Activated CD8-positive, alpha-beta T cell treated with anti-CD3 and anti-CD28 coated beads for 36 hours (primary cell): ENCODE measurements at regions not wholly inside any gene's neighbourhood (a gene's known extent, or its start where the extent isn't known, plus 50 kb on each side); places are given as distances from the start of the nearest gene placed in this dataset.

ENCODE experiments used
- ATAC-seq: fragments of 200-7000 bp; cut with Tn5 transposase; one replicate; pipeline ENCODE4 v1.10.0; 2021; ENCODE audit warnings: mild to moderate bottlenecking, moderate library complexity
- CTCF ChIA-PET: fragments of 350-600 bp; sonication (Branson Sonifier 250); formaldehyde crosslinking; loops from one replicate; lab custom pipeline; 2021; ENCODE audit warnings: antibody characterized with exemption; lab: Charles Lee
- POLR2A ChIA-PET: fragments of 350-600 bp; sonication (Branson Sonifier 250); formaldehyde crosslinking; loops from one replicate; lab custom pipeline; 2021; ENCODE audit warnings: antibody characterized with exemption; lab: Charles Lee
- DNase-seq: peaks from one replicate; pipeline ENCODE4 v3.0.0-alpha.2; 2020
- H3K27ac Mint-ChIP-seq: one replicate; pipeline ENCODE4 v1.8.0; 2021; ENCODE audit warnings: mild to moderate bottlenecking, mixed read lengths
- H3K27me3 Mint-ChIP-seq: one replicate; pipeline ENCODE4 v1.8.0; 2021; ENCODE audit warnings: mixed read lengths
- H3K36me3 Mint-ChIP-seq: one replicate; pipeline ENCODE4 v1.8.0; 2021; ENCODE audit warnings: low read depth, mixed read lengths
- H3K4me1 Mint-ChIP-seq: one replicate; pipeline ENCODE4 v1.8.0; 2021; ENCODE audit warnings: low read depth, mixed read lengths
- H3K4me3 Mint-ChIP-seq: one replicate; pipeline ENCODE4 v1.8.0; 2021; ENCODE audit warnings: mild to moderate bottlenecking, moderate library complexity, mixed read lengths
- H3K9me3 Mint-ChIP-seq: one replicate; pipeline ENCODE4 v1.8.0; 2021; ENCODE audit warnings: mixed read lengths
- CTCF ChIP-seq: fragments of 200-600 bp; IDR thresholded peaks from one replicate; pipeline ENCODE4 v1.8.0; 2022; ENCODE audit warnings: antibody characterized with exemption, mild to moderate bottlenecking
- intact Hi-C: fragments of 100-400 bp; cut with micrococcal nuclease; formaldehyde crosslinking; loops from one replicate; pipeline ENCODE4 v1.10.0; 2022

GRCh38 chr5:126268697-126269315 is 154.4 kb upstream of the GRAMD2B start:
- CTCF ChIA-PET = no interaction called here
- POLR2A ChIA-PET = interaction anchor here (0.5 kb wide), 1 partner anchor 1606 kb away, joined by 3 read pairs; no protein-coding TSS in a partner anchor
- peaks cover 6% of the 10 kb centered on the region for H3K27me3 Mint-ChIP-seq
- no peak for TF ChIP-seq CTCF
- no peaks in the 10 kb centered on the region for H3K36me3 Mint-ChIP-seq
- no peak for DNase-seq
- H3K27ac Mint-ChIP-seq = no peak overlapping the region
- H3K4me3 Mint-ChIP-seq = no peak overlapping the region
- no peaks in the 10 kb centered on the region for H3K4me1 Mint-ChIP-seq
- intact Hi-C loops = no loop called here
- no peaks in the 10 kb centered on the region for H3K9me3 Mint-ChIP-seq
- ATAC-seq = no peak

GRCh38 chr5:126269511-126269910 is 153.7 kb upstream of the GRAMD2B start:
- Mint-ChIP-seq H3K4me3 (no peak overlapping the region), H3K27me3 (peaks cover 6% of the 10 kb centered on the region), H3K9me3 (no peaks in the 10 kb centered on the region), H3K27ac (no peak overlapping the region), H3K4me1 (no peaks in the 10 kb centered on the region), H3K36me3 (no peaks in the 10 kb centered on the region)
- DNase-seq (no peak), ATAC-seq (no peak)
- TF ChIP-seq CTCF = no peak
- CTCF ChIA-PET = no interaction called here
- intact Hi-C loops = no loop called here
- POLR2A ChIA-PET = no interaction called here

GRCh38 chr5:126271141-126271540 is 152.1 kb upstream of the GRAMD2B start:
- ChIA-PET CTCF (no interaction called here), POLR2A (no interaction called here)
- DNase-seq (no peak), ATAC-seq (no peak)
- no peak for TF ChIP-seq CTCF
- Mint-ChIP-seq H3K27me3 (peaks cover 6% of the 10 kb centered on the region), H3K4me1 (no peaks in the 10 kb centered on the region), H3K36me3 (no peaks in the 10 kb centered on the region), H3K27ac (no peak overlapping the region), H3K9me3 (no peaks in the 10 kb centered on the region), H3K4me3 (no peak overlapping the region)
- intact Hi-C loops = no loop called here

- DNase-seq = no peak
- peaks cover 5% of the 10 kb centered on the region for H3K27me3 Mint-ChIP-seq
- POLR2A ChIA-PET = no interaction called here
- ATAC-seq = no peak
- no peaks in the 10 kb centered on the region for H3K4me1 Mint-ChIP-seq
- no peak overlapping the region for H3K4me3 Mint-ChIP-seq
- TF ChIP-seq CTCF = no peak
- no peaks in the 10 kb centered on the region for H3K9me3 Mint-ChIP-seq
- no peak overlapping the region for H3K27ac Mint-ChIP-seq
- no peaks in the 10 kb centered on the region for H3K36me3 Mint-ChIP-seq
- CTCF ChIA-PET = no interaction called here
- intact Hi-C loops = no loop called here
Observed at GRCh38 chr5:126274076-126274762, 149.0 kb upstream of the GRAMD2B start.

- H3K36me3 Mint-ChIP-seq = no peaks in the 10 kb centered on the region
- no peak overlapping the region for H3K4me3 Mint-ChIP-seq
- ChIA-PET POLR2A (no interaction called here), CTCF (no interaction called here)
- H3K4me1 Mint-ChIP-seq = no peaks in the 10 kb centered on the region
- no peak overlapping the region for H3K27ac Mint-ChIP-seq
- intact Hi-C loops = no loop called here
- ATAC-seq = no peak
- H3K9me3 Mint-ChIP-seq = no peaks in the 10 kb centered on the region
- DNase-seq = no peak
- H3K27me3 Mint-ChIP-seq = peaks cover 2% of the 10 kb centered on the region
- TF ChIP-seq CTCF = no peak
Observed at GRCh38 chr5:126274763-126275125, 148.5 kb upstream of the GRAMD2B start.
